WTC11 (cell line): ENCODE measurements at regions not wholly inside any gene's neighbourhood (a gene's known extent, or its start where the extent isn't known, plus 50 kb on each side); places are given as distances from the start of the nearest gene placed in this dataset.

Source experiments
- ATAC-seq: fragments of 200-7000 bp; cut with Tn5 transposase; 2 replicates; pipeline ENCODE4 v1.10.0; 2021; ENCODE audit warnings: mild to moderate bottlenecking, moderate library complexity
- CTCF ChIA-PET: fragments of 300-600 bp; sonication (Branson Sonifier 250); formaldehyde crosslinking; loops from one replicate; lab custom pipeline; 2021; ENCODE audit warnings: antibody characterized with exemption; lab: Charles Lee
- POLR2A ChIA-PET: fragments of 350-600 bp; sonication (Branson Sonifier 250); formaldehyde crosslinking; loops from one replicate; lab custom pipeline; 2021; ENCODE audit warnings: antibody characterized with exemption; lab: Charles Lee
- DNase-seq: peaks from one replicate; pipeline ENCODE4 v3.0.0; 2021; ENCODE audit warnings: low spot score
- H3K27ac Mint-ChIP-seq: 2 replicates; pipeline ENCODE4 v1.8.0; 2021; ENCODE audit warnings: mixed read lengths
- H3K27me3 Mint-ChIP-seq: 2 replicates; pipeline ENCODE4 v1.8.0; 2021; ENCODE audit warnings: low read depth, mild to moderate bottlenecking, moderate library complexity, mixed read lengths
- H3K36me3 Mint-ChIP-seq: 2 replicates; pipeline ENCODE4 v1.8.0; 2021; ENCODE audit warnings: mixed read lengths
- H3K4me1 Mint-ChIP-seq: 2 replicates; pipeline ENCODE4 v1.8.0; 2022; ENCODE audit warnings: mixed read lengths
- H3K4me3 Mint-ChIP-seq: 2 replicates; pipeline ENCODE4 v1.8.0; 2021; ENCODE audit warnings: mild to moderate bottlenecking, moderate library complexity, mixed read lengths
- H3K9me3 Mint-ChIP-seq: 2 replicates; pipeline ENCODE4 v1.8.0; 2021; ENCODE audit warnings: mixed read lengths
- ATF1 ChIP-seq: sonication (generic); formaldehyde crosslinking; IDR thresholded peaks from 2 replicates; pipeline ENCODE4 v1.8.1; 2023; ENCODE audit warnings: mild to moderate bottlenecking, moderate library complexity, missing genetic modification reagents
- ETV6 ChIP-seq: sonication (generic); formaldehyde crosslinking; IDR thresholded peaks from 2 replicates; pipeline ENCODE4 v1.8.1; 2022; ENCODE audit warnings: mild to moderate bottlenecking, missing genetic modification reagents
- FOXP1 ChIP-seq: sonication (generic); formaldehyde crosslinking; IDR thresholded peaks from 2 replicates; pipeline ENCODE4 v1.8.0; 2022; ENCODE audit warnings: missing genetic modification reagents, mild to moderate bottlenecking, moderate library complexity, borderline replicate concordance
- GABPB1 ChIP-seq: sonication (generic); formaldehyde crosslinking; IDR thresholded peaks from 2 replicates; pipeline ENCODE4 v1.8.1; 2023; ENCODE audit warnings: mild to moderate bottlenecking, missing genetic modification reagents
- GTF2I ChIP-seq: fragments of 250-450 bp; sonication (Bioruptor Pico); conservative IDR thresholded peaks from 2 replicates; pipeline ENCODE4 v1.4.0; 2021; ENCODE audit warnings: mild to moderate bottlenecking
- SMAD4 ChIP-seq: sonication (generic); formaldehyde crosslinking; IDR thresholded peaks from 2 replicates; pipeline ENCODE4 v1.8.0; 2022; ENCODE audit warnings: mild to moderate bottlenecking, missing genetic modification reagents
- TCF7 ChIP-seq: sonication (generic); formaldehyde crosslinking; IDR thresholded peaks from 2 replicates; pipeline ENCODE4 v1.8.0; 2022; ENCODE audit warnings: mild to moderate bottlenecking, low read depth, missing genetic modification reagents, moderate library complexity
- TEAD1 ChIP-seq: sonication (generic); formaldehyde crosslinking; IDR thresholded peaks from 2 replicates; pipeline ENCODE4 v1.8.0; 2022; ENCODE audit warnings: mild to moderate bottlenecking, missing genetic modification reagents
- TEAD4 ChIP-seq: sonication (generic); formaldehyde crosslinking; IDR thresholded peaks from 2 replicates; pipeline ENCODE4 v1.8.0; 2022; ENCODE audit warnings: mild to moderate bottlenecking, missing genetic modification reagents
- ZNF121 ChIP-seq: sonication (generic); formaldehyde crosslinking; IDR thresholded peaks from 2 replicates; pipeline ENCODE4 v1.8.0; 2023; ENCODE audit warnings: missing genetic modification reagents
- ZNF396 ChIP-seq: fragments of 250-450 bp; sonication (Bioruptor Pico); IDR thresholded peaks from 2 replicates; pipeline ENCODE4 v1.8.0; 2021; ENCODE audit warnings: mild to moderate bottlenecking, moderate library complexity, borderline replicate concordance
- TF ChIP-seq, protein P1 (sequence below): sonication (generic); formaldehyde crosslinking; IDR thresholded peaks from 2 replicates; pipeline ENCODE4 v1.8.0; 2022; ENCODE audit warnings: mild to moderate bottlenecking, missing genetic modification reagents
- TF ChIP-seq, protein P2 (sequence below): fragments of 250-450 bp; sonication (Bioruptor Pico); IDR thresholded peaks from 2 replicates; pipeline ENCODE4 v1.9.0; 2021; ENCODE audit warnings: mild to moderate bottlenecking
- TF ChIP-seq, protein P3 (sequence below): sonication (generic); formaldehyde crosslinking; IDR thresholded peaks from 2 replicates; pipeline ENCODE4 v1.8.1; 2022; ENCODE audit warnings: missing genetic modification reagents, borderline replicate concordance
- TF ChIP-seq, protein P4 (sequence below): sonication (generic); formaldehyde crosslinking; IDR thresholded peaks from 2 replicates; pipeline ENCODE4 v1.8.1; 2023; ENCODE audit warnings: mild to moderate bottlenecking, moderate library complexity, missing genetic modification reagents
- TF ChIP-seq, protein P5 (sequence below): fragments of 200-600 bp; IDR thresholded peaks from 2 replicates; pipeline ENCODE4 v1.8.0; 2022; ENCODE audit warnings: antibody characterized with exemption
- TF ChIP-seq, protein P6 (sequence below): sonication (generic); formaldehyde crosslinking; IDR thresholded peaks from 2 replicates; pipeline ENCODE4 v1.8.0; 2023; ENCODE audit warnings: mild to moderate bottlenecking, missing genetic modification reagents
- TF ChIP-seq, protein P7 (sequence below): sonication (generic); formaldehyde crosslinking; IDR thresholded peaks from 2 replicates; pipeline ENCODE4 v1.8.0; 2023; ENCODE audit warnings: missing genetic modification reagents
- TF ChIP-seq, protein P8 (sequence below): sonication (generic); formaldehyde crosslinking; IDR thresholded peaks from 2 replicates; pipeline ENCODE4 v1.8.1; 2023; ENCODE audit warnings: mild to moderate bottlenecking, missing genetic modification reagents, borderline replicate concordance
- TF ChIP-seq, protein P9 (sequence below): sonication (generic); formaldehyde crosslinking; IDR thresholded peaks from 2 replicates; pipeline ENCODE4 v1.8.1; 2023; ENCODE audit warnings: mild to moderate bottlenecking, missing genetic modification reagents, moderate library complexity

DNA sequence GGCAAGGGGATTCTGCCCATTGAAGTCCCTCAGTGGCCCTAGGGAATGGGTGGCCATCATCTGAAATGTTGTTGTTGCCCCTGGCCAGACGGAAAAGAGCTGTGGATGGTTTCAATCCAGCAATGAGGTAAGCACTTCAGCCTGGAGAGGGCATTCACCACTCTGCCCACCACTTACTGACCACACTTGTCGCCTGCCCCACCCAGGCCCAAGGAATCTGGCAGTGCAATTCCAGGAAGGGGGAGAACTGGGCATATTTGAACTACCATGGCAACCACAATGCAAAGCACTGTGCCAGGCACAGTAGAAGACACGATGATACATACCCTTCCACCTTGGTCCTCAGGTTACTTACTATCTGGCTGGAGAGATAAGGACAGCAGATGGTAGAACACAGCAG, 161.6 kb downstream of the PDGFRA start:
- no peaks in the 10 kb centered on the region for H3K27me3 Mint-ChIP-seq
- no peak for DNase-seq
- H3K9me3 Mint-ChIP-seq: peaks cover 7% of the 10 kb centered on the region
- TF ChIP-seq GTF2I: no peak
- TF ChIP-seq ETV6 (CRISPR knock-in tag): no peak
- TF ChIP-seq, protein P1, sequence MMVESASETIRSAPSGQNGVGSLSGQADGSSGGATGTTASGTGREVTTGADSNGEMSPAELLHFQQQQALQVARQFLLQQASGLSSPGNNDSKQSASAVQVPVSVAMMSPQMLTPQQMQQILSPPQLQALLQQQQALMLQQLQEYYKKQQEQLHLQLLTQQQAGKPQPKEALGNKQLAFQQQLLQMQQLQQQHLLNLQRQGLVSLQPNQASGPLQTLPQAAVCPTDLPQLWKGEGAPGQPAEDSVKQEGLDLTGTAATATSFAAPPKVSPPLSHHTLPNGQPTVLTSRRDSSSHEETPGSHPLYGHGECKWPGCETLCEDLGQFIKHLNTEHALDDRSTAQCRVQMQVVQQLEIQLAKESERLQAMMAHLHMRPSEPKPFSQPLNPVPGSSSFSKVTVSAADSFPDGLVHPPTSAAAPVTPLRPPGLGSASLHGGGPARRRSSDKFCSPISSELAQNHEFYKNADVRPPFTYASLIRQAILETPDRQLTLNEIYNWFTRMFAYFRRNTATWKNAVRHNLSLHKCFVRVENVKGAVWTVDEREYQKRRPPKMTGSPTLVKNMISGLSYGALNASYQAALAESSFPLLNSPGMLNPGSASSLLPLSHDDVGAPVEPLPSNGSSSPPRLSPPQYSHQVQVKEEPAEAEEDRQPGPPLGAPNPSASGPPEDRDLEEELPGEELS (CRISPR knock-in tag): no peak
- TF ChIP-seq TEAD1 (CRISPR knock-in tag): no peak
- no peak for TF ChIP-seq ZNF121 (CRISPR knock-in tag)
- TF ChIP-seq, protein P2, sequence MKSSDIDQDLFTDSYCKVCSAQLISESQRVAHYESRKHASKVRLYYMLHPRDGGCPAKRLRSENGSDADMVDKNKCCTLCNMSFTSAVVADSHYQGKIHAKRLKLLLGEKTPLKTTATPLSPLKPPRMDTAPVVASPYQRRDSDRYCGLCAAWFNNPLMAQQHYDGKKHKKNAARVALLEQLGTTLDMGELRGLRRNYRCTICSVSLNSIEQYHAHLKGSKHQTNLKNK (CRISPR knock-in tag): no peak
- no peak for TF ChIP-seq GABPB1 (CRISPR knock-in tag)
- no peak for TF ChIP-seq SMAD4 (CRISPR knock-in tag)
- TF ChIP-seq, protein P3, sequence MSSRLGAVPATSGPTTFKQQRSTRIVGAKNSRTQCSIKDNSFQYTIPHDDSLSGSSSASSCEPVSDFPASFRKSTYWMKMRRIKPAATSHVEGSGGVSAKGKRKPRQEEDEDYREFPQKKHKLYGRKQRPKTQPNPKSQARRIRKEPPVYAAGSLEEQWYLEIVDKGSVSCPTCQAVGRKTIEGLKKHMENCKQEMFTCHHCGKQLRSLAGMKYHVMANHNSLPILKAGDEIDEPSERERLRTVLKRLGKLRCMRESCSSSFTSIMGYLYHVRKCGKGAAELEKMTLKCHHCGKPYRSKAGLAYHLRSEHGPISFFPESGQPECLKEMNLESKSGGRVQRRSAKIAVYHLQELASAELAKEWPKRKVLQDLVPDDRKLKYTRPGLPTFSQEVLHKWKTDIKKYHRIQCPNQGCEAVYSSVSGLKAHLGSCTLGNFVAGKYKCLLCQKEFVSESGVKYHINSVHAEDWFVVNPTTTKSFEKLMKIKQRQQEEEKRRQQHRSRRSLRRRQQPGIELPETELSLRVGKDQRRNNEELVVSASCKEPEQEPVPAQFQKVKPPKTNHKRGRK (CRISPR knock-in tag): no peak
- TF ChIP-seq, protein P4, sequence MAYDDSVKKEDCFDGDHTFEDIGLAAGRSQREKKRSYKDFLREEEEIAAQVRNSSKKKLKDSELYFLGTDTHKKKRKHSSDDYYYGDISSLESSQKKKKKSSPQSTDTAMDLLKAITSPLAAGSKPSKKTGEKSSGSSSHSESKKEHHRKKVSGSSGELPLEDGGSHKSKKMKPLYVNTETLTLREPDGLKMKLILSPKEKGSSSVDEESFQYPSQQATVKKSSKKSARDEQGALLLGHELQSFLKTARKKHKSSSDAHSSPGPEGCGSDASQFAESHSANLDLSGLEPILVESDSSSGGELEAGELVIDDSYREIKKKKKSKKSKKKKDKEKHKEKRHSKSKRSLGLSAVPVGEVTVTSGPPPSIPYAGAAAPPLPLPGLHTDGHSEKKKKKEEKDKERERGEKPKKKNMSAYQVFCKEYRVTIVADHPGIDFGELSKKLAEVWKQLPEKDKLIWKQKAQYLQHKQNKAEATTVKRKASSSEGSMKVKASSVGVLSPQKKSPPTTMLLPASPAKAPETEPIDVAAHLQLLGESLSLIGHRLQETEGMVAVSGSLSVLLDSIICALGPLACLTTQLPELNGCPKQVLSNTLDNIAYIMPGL (CRISPR knock-in tag): no peak
- TF ChIP-seq FOXP1 (CRISPR knock-in tag): no peak
- TF ChIP-seq, protein P5, sequence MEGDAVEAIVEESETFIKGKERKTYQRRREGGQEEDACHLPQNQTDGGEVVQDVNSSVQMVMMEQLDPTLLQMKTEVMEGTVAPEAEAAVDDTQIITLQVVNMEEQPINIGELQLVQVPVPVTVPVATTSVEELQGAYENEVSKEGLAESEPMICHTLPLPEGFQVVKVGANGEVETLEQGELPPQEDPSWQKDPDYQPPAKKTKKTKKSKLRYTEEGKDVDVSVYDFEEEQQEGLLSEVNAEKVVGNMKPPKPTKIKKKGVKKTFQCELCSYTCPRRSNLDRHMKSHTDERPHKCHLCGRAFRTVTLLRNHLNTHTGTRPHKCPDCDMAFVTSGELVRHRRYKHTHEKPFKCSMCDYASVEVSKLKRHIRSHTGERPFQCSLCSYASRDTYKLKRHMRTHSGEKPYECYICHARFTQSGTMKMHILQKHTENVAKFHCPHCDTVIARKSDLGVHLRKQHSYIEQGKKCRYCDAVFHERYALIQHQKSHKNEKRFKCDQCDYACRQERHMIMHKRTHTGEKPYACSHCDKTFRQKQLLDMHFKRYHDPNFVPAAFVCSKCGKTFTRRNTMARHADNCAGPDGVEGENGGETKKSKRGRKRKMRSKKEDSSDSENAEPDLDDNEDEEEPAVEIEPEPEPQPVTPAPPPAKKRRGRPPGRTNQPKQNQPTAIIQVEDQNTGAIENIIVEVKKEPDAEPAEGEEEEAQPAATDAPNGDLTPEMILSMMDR: no peak
- TF ChIP-seq, protein P6, sequence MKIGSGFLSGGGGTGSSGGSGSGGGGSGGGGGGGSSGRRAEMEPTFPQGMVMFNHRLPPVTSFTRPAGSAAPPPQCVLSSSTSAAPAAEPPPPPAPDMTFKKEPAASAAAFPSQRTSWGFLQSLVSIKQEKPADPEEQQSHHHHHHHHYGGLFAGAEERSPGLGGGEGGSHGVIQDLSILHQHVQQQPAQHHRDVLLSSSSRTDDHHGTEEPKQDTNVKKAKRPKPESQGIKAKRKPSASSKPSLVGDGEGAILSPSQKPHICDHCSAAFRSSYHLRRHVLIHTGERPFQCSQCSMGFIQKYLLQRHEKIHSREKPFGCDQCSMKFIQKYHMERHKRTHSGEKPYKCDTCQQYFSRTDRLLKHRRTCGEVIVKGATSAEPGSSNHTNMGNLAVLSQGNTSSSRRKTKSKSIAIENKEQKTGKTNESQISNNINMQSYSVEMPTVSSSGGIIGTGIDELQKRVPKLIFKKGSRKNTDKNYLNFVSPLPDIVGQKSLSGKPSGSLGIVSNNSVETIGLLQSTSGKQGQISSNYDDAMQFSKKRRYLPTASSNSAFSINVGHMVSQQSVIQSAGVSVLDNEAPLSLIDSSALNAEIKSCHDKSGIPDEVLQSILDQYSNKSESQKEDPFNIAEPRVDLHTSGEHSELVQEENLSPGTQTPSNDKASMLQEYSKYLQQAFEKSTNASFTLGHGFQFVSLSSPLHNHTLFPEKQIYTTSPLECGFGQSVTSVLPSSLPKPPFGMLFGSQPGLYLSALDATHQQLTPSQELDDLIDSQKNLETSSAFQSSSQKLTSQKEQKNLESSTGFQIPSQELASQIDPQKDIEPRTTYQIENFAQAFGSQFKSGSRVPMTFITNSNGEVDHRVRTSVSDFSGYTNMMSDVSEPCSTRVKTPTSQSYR (CRISPR knock-in tag): no peak
- TF ChIP-seq, protein P7, sequence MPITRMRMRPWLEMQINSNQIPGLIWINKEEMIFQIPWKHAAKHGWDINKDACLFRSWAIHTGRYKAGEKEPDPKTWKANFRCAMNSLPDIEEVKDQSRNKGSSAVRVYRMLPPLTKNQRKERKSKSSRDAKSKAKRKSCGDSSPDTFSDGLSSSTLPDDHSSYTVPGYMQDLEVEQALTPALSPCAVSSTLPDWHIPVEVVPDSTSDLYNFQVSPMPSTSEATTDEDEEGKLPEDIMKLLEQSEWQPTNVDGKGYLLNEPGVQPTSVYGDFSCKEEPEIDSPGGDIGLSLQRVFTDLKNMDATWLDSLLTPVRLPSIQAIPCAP: no peak
- TF ChIP-seq ATF1 (CRISPR knock-in tag): no peak
- no peak for TF ChIP-seq TCF7 (CRISPR knock-in tag)
- TF ChIP-seq ZNF396 (CRISPR knock-in tag): no peak
- no peak for TF ChIP-seq TEAD4 (CRISPR knock-in tag)
- TF ChIP-seq, protein P8, sequence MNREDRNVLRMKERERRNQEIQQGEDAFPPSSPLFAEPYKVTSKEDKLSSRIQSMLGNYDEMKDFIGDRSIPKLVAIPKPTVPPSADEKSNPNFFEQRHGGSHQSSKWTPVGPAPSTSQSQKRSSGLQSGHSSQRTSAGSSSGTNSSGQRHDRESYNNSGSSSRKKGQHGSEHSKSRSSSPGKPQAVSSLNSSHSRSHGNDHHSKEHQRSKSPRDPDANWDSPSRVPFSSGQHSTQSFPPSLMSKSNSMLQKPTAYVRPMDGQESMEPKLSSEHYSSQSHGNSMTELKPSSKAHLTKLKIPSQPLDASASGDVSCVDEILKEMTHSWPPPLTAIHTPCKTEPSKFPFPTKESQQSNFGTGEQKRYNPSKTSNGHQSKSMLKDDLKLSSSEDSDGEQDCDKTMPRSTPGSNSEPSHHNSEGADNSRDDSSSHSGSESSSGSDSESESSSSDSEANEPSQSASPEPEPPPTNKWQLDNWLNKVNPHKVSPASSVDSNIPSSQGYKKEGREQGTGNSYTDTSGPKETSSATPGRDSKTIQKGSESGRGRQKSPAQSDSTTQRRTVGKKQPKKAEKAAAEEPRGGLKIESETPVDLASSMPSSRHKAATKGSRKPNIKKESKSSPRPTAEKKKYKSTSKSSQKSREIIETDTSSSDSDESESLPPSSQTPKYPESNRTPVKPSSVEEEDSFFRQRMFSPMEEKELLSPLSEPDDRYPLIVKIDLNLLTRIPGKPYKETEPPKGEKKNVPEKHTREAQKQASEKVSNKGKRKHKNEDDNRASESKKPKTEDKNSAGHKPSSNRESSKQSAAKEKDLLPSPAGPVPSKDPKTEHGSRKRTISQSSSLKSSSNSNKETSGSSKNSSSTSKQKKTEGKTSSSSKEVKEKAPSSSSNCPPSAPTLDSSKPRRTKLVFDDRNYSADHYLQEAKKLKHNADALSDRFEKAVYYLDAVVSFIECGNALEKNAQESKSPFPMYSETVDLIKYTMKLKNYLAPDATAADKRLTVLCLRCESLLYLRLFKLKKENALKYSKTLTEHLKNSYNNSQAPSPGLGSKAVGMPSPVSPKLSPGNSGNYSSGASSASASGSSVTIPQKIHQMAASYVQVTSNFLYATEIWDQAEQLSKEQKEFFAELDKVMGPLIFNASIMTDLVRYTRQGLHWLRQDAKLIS (CRISPR knock-in tag): no peak
- TF ChIP-seq, protein P9, sequence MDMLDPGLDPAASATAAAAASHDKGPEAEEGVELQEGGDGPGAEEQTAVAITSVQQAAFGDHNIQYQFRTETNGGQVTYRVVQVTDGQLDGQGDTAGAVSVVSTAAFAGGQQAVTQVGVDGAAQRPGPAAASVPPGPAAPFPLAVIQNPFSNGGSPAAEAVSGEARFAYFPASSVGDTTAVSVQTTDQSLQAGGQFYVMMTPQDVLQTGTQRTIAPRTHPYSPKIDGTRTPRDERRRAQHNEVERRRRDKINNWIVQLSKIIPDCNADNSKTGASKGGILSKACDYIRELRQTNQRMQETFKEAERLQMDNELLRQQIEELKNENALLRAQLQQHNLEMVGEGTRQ (CRISPR knock-in tag): no peak
- CTCF ChIA-PET: no interaction called here
- POLR2A ChIA-PET: no interaction called here
- H3K4me3 Mint-ChIP-seq: no peak overlapping the region
- ATAC-seq: no peak
- H3K4me1 Mint-ChIP-seq: no peaks in the 10 kb centered on the region
- H3K36me3 Mint-ChIP-seq: no peaks in the 10 kb centered on the region
- no peak overlapping the region for H3K27ac Mint-ChIP-seq
